GM20431 (cell line): ENCODE measurements at regions not wholly inside any gene's neighbourhood (a gene's known extent, or its start where the extent isn't known, plus 50 kb on each side); places are given as distances from the start of the nearest gene placed in this dataset.

ENCODE experiments used
- in situ Hi-C: fragments of 300-500 bp; cut with MseI, MboI; formaldehyde crosslinking; loops from one replicate; pipeline ENCODE4 v1.15.0; 2020; ENCODE audit warnings: low sequenced_read_pairs; ENCODE audit not compliant: unreplicated experiment

DNA sequence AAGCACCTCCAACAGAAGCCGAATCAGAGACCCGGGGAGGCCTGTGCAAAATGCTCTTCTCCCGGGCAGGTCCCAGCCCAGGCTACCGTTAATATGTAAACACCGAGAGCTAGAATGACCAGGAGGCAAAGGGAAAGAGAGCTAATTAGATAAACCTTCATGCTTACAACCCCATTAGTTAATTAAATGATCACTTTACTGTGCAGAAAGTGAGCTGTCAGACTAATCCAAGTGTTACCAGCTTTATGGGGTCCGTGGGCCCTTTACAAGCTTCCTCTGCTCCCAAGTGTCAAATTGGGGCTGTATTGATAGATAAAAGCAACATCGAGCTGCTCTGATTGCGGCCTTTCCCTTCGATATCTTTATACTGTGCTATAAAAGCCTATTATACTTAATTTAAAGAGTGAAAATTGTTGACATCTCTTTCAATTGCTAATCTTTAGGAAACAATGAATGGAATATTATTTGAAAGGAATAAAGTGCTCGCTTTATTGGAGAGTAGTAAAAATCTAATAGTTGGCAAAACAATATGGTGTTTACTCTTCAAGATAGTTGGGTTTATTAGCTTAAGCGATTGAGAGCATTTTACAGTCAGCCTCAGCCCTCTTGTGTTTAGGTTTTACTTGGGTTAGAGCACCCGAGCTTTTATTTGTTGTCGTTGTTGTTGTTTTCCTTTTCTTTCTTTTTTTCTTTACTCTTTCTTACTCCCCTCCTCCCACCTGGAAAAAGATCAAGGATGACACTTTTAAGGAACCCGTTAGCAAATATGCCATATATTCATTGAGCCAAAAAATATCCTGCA lies 189.3 kb upstream of the GPR12 start:
- in situ Hi-C loops: loop anchor here (25.0 kb wide), 2 partner anchors 862 to 1037 kb away; partner anchors contain the start of gene URAD

DNA sequence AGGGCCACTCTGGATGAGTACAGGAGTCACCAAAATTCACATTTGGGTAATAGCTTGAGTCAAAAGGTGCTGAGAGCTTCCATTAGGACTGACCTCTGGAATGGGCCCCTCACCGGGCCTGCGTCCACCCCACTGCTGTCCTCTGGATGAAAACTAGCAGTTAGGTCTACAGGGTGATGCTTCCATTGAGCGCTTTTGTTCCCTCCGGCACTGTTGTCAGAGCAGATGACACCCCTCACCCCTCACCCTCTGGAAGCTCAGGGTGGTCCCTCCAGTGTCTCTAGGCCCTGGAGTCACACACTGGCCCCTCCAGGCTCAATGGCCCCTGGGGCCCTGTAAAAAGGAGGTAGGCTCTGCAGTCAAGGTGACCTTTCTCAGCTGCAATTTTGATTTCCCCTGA lies 187.8 kb upstream of the GPR12 start:
- in situ Hi-C loops: no loop called here

DNA sequence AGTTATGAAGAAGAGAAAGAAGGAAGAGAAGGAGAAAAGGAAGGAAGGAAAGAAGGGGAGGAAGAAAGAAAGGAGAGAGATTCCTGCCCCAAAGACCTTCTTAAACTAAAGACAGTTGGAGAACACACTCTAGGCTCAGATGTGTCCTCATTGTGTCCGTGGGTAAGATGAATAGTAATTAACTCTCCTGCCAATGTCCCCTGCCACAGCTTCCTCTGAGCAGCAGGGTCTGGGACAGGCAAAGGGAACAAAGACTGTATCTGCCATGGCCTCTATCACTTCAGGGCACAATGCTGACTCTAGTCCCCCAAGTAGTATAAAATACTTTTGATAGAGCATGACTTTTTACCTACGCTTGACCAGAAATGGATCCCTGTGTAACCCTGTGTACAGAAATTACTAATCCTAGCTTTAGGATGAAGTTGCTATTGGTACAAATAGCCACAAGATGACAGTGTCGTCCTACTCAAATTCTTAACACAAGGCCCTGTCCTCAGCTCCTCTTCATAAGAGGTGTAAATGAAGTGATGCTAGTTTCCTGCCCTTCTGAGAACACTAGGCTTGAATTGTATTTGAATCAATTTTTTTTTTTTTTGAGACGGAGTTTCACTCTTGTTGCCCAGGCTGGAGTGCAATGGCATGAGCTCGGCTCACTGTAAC lies 186.2 kb upstream of the GPR12 start:
- in situ Hi-C loops: no loop called here

DNA sequence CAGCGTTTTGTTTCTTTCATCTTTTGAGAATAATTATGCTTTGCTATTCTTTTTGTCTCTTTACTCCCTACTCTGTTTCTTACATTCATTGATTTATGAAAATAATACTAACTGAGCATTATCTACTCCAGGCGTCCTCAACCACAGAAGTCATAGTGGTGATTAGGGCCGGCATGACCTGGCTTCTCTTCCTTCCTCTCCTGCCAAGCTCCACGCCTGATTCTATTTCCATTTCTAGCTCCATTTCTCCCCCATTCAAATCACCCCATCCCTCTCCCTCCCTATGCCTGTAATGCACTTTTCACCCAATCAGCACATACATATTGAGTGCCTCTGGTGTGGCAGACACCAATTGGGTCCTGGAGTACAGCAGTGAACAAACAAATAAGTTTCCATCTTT lies 183.2 kb upstream of the GPR12 start:
- in situ Hi-C loops: no loop called here

DNA sequence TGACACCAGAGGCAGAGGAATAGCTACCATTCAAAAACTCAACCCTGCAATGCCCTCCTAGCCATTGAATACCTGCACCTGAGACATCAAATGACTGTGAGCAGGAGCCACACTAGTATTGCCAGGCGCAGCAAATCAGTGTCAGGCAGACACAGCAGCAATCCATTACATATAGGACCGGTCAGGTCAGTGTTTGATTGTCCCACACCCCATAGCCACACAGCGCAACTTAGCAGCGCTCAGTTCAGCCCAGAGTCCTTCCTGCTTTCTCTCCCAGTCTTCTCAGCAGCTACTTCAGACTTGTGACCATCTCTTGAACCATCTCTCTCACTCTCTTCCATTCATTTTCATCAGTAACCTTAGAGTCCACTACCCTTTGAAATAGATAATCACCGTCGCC lies 181.6 kb upstream of the GPR12 start:
- in situ Hi-C loops: no loop called here

DNA sequence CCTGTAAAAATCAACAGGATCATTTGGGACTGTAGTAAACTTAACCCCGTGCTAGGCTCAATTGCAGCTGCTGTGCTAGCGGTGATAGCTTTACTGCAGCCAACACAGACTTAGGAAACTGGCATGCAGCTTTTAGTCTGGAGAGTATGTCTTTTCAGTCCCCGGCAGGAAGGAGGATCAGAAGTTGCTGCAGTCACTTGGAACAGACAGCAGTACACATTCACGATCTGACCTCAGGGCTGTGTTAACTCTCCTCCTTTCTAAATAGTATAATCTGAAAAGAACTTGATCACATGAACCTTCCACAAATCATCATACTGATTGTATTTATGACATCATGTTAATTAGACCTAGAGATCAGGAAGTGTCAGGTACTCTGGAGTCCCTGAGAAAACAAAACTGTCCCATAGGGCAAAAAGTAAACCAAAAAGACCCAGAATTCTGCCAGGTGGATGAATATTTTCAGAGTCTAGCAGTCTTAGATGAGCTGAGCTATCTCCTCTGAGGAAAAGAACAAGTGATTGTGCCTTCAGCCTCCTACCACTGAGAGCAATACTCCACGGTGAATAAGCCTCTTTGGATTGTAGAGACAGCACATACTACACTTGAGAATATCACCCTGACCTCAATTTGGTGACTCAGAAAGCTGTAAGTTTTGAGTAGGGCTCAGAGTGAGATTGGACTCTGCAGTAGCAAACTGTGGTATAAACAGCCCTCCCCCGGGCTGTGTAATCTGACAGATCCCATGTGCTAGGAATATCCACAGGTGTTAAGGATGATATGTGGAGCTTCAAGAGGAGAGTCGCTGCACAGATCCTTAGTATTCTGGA lies 181.0 kb upstream of the GPR12 start:
- in situ Hi-C loops: no loop called here

DNA sequence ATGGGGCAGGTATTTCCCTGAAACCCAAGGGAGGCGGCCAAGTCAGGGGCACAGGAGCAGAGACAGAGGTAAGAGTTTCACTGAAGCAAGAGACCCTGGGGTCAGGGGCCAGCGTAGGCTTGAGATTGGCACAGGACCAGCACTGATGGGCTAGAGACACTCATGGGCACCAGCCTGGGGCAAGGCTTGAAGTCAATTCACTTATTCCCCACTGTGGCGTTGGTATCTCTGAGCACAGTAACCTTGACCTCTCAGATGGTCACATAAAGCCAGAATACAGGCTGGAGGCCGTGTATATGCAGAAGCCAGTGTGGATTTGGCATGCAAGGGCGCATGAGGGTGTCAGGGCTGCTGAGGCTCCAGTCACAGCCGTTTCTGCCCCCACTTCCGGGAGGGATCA lies 173.5 kb upstream of the GPR12 start:
- in situ Hi-C loops: no loop called here

DNA sequence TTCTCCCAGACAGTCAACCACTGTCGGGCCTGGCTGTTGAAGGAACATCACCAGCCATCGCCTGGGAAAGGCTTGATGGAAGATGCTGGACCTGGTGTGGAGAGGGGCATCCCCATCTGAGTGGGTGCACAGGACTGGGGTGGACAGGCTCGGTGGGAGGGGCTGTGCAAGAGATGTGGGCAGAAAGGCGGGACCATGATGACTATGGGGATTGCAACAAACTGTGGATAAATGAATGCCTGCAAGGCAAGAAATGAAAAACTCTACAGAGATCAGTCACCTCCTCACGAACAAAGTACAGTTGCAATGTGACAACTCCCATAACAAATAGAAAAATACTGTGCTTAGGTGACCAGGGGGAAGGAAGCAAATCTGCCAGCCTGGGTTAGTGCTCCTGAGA lies 171.9 kb upstream of the GPR12 start:
- in situ Hi-C loops: no loop called here

DNA sequence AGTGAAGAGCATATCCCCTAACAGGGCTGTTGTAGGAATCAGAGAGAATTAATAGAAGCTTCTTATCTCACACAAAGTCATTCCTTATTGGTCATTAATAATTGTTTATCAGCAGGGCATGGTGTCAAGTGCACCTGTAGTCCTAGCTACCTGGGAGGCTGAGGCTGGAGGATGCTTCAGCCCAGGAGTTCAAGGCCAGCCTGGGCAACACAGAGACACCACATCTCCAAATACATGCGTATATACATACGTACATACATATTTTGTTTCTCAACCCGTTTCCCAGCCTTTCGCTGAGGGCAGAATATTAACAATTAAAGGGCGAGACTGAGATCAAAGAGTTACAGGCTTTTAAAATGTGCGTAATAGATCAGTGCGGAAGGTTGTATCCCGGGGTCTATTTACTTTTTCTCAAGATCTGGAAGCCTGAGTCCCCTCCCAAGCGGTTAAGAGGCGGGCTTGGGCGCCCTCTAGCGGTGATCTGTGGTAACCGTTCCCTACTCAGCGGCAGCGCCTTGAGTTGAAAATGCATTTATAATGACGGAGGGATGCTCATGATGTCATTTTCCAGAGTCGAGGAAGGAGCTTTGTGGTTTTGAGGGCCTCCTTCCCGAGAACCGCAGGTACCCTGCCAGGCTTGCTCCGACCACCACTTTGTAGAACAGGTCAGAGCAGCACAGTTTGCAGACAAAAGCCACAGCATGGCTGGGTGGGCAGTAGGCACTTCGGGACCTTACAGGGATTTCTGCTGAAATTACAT lies 169.6 kb upstream of the GPR12 start:
- in situ Hi-C loops: no loop called here

DNA sequence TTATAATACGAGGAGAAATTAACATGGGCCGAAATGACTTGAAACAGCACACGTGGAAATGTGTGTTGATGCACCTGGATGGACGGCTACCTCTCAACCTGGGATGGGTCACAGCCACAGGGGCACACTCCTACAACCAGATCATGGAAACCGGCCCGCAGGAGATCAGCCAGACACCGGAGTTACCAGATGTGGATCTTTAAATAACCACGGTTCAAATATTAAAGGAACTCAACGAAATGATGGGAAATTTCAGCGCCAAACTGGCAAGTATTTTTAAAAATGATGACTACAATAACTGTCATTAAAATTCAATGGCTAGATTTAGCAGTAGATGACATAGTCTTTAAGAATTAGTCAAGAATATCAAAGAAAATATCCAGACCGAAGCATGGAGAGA lies 166.9 kb upstream of the GPR12 start:
- in situ Hi-C loops: no loop called here

DNA sequence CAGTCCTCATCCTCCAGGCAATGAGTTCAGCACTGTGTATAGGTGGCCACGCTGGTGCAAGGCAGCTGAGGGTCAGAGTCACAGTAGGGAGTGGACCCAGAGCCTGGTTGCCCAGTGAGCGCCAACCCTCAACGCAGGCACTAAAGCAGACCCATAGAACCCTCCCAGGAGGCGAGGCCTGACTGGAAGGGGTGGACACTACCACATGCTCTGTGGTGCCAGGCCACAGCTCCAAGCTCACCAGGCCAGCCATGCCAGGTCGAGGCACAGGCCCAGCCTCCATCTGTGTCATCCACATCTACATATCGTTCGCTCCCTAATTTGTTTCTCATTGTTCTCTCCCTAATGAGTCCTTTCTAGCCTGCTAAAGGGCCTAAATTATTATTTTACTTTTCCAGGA lies 165.8 kb upstream of the GPR12 start:
- in situ Hi-C loops: no loop called here

DNA sequence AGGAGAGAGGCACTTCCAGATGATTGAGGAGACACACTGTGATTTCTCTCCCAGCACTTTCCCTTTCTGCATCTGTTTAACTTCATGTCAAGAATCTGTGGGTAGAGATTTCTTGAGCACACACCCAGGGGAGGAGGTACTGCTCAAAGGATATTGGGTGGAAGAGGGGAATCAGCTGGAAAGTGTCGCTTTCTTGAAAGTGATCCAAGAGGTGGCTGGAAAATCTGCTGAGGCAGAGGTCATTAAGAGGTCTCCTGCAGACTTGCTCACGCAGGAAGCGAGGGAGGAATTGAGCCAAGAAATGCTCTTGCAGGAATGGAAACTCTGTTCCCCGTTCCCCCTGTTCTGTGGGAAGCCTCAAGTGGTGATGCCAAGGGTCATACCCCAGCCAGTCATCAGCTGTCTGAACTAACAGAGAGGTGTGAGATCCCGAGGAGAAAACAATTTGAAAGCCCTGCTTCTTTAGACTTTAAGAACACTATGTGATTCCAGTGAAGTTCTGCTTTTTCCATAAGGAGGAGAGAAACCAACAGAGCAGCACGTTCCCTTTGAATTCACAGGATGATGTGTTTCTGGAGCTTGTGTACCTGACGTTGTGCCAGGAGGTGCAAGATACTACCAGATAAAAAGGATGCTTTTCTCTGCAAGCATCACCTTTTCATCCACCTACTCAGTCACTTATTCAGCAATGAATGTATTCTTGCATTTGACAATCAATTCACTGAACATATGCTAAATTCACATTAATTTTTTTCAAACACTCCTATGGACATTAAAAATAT lies 163.4 kb upstream of the GPR12 start:
- in situ Hi-C loops: no loop called here

DNA sequence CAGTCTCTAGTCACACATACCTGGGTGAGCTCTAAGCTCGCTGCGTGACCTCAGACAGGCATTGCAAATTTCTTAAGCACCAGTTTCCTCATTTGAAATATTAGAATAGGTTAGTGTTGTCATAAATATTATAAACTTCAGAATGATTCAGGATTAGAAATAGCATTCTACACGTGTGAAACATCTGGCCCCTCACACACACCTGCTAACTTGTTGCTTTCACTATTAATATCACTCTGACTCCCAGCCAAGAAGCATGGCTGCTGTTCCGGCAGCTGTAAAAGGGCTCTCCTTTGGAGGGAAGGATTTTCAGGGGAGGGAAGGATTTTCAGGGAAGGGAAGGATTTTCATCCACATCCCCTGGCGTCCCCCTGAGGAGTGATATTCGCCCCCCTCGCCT lies 161.3 kb upstream of the GPR12 start:
- in situ Hi-C loops: no loop called here

DNA sequence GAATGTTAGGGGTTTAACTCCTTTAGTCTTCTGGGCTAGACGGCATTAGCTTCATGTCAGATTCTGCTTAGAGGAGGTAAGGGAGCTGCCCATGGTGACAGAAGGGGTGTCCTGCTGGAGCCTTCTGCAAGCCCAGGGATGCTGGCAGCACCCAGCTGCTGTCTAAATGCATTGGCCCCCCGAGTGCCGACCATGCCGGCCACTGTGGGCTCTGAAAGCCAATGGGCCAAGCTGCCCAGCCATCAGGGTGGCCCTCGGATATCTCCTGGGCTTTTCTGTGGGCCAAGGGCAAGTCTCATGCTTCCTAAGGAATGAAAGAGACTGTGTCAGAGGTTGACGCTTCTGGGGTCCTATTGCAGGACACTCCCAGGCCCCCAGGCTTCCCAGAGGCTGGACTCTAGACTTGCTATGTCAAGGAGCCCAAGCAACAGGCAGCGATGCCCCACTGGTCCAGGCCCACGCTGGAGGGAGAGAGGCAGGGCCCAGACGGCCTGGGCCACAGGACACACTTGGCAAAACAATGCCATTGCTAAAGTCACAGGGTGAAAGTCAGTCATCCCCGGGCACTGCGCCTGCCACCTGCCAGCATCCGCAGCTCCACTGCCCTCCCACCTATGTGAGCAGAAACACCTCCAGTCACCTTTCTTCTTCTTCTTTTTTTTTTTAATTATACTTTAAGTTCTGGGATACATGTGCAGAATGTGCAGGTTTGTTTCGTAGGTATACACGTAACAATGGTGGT lies 160.2 kb upstream of the GPR12 start:
- in situ Hi-C loops: no loop called here

DNA sequence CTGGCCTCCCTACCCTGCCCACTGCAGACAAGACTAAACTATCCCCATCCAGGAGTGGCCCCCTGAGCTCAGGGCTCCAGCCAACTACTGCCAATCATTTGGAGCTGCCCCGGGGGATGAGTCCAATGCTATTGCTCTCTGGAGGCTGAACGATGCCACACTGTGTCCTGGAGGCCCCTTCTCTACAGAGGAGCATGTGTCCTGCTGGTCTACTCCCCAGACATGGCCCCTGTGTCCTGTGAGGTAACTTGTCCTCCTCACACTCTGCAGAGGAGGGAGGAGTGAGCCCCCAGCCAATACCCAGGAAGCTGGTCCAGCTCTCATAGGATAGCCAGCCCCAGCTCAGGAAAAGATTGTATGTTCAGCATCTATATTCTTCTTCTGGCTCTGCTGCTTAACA lies 159.1 kb upstream of the GPR12 start:
- in situ Hi-C loops: no loop called here

DNA sequence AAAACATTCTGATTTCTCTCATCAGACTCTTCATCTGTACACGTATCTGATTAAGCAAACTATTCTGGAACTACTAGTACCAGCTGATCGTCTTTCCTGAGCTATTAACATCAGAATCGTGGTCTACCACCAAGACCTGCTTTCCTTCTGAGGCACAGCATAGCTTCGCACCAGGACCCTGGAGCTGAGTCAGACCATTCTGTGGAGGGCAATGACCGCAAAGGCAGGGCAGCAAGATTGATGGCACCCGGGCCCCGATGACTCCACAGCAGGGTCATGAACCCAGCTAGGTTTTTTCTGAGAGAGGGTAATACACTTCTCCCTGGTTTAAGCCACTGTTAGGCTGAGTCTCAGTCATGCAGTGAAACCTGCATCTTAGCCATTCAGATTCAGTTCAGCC lies 158.7 kb upstream of the GPR12 start:
- in situ Hi-C loops: no loop called here

DNA sequence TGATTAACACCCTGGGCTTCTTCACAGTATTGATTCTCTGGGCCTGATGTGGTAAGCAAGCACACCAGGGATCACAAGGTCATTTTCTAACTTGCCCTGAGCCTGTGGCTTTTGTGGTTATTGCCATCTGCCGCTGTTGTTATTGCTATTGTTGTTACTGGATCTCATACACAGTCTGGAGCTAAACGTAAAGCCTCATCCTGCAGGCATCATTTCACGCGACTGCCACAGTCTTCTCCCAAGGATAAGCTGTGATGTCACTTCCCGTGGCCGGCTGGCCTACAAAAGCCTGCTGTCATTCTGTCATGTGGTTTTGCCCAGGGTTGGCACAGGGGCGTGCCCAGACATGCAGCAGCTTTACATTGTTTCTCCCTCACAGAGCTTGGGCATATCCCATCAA lies 154.0 kb upstream of the GPR12 start:
- in situ Hi-C loops: no loop called here

DNA sequence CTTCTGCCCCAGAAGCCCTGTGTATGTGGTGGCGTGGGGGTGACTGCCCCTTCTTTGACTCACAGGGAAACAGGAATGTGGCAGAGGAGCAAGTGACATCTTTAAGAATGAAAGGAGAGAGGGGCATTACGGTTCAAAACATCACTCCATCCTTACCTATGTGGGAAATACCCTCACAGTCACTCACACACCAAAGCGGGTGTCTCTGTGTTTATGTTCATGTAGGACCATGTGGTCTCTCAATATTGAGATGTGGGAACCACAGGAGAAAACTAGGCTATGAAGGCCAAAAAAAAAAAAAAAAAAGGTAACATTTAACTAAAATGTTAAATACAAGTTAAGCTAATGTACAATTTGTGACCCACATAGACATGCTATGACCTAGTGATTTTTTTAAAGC lies 153.6 kb upstream of the GPR12 start:
- in situ Hi-C loops: no loop called here
